CD4-positive, alpha-beta T cell (primary cell): ENCODE measurements at regions not wholly inside any gene's neighbourhood (a gene's known extent, or its start where the extent isn't known, plus 50 kb on each side); places are given as distances from the start of the nearest gene placed in this dataset.

Experiments used
- ATAC-seq: fragments of 200-7000 bp; cut with Tn5 transposase; one replicate; pipeline ENCODE4 v1.10.0; 2022; ENCODE audit warnings: mild to moderate bottlenecking; ENCODE audit not compliant: poor library complexity
- CTCF ChIA-PET: fragments of 350-600 bp; sonication (Branson Sonifier 250); formaldehyde crosslinking; loops from one replicate; lab custom pipeline; 2021; ENCODE audit warnings: antibody characterized with exemption, inconsistent platforms; lab: Charles Lee
- POLR2A ChIA-PET: fragments of 350-600 bp; sonication (Branson Sonifier 250); formaldehyde crosslinking; loops from one replicate; lab custom pipeline; 2021; ENCODE audit warnings: antibody characterized with exemption, inconsistent platforms; lab: Charles Lee
- DNase-seq, 14 experiments: peaks; one replicate each; pipeline ENCODE4 v3.0.0-alpha.2; 2013 to 2020; ENCODE audit warnings: mixed read lengths in 2 of 14
- H3K27ac ChIP-seq, 2 donors: one replicate each; pipeline versions ENCODE4 v1.5.1 to v1.7.0; 2013; ENCODE audit warnings: low read length in 2 of 2, low read depth in 1 of 2, mild to moderate bottlenecking in 1 of 2
- H3K27me3 ChIP-seq, 2 experiments: 1 replicate in 1 of 2; 2 replicates in 1 of 2; pipeline versions ENCODE4 v1.6.1 to v1.7.0; 2013; ENCODE audit warnings: low read length in 2 of 2, control low read depth in 1 of 2, mild to moderate bottlenecking in 1 of 2, moderate library complexity in 1 of 2; ENCODE audit not compliant: insufficient read depth in 2 of 2, control insufficient read depth in 1 of 2
- H3K36me3 ChIP-seq: one replicate; pipeline ENCODE4 v1.6.1; 2013; ENCODE audit warnings: low read length, control low read depth; ENCODE audit not compliant: insufficient read depth
- H3K4me1 ChIP-seq: one replicate; pipeline ENCODE4 v1.6.1; 2013; ENCODE audit warnings: low read length, control low read depth; ENCODE audit not compliant: insufficient read depth
- H3K4me3 ChIP-seq: one replicate; pipeline ENCODE4 v1.5.1; 2013; ENCODE audit warnings: mild to moderate bottlenecking, low read length, moderate library complexity
- H3K9me3 ChIP-seq, 2 experiments: 1 replicate in 1 of 2; 2 replicates in 1 of 2; pipeline versions ENCODE4 v1.6.1 to v1.7.0; 2013; ENCODE audit warnings: low read length in 2 of 2, mild to moderate bottlenecking in 2 of 2, control low read depth in 1 of 2, moderate library complexity in 1 of 2; ENCODE audit not compliant: control insufficient read depth in 1 of 2, insufficient read depth in 1 of 2
- H3K27ac Mint-ChIP-seq: one replicate; pipeline ENCODE4 v1.8.0; 2020; ENCODE audit warnings: mixed read lengths
- H3K27me3 Mint-ChIP-seq: one replicate; pipeline ENCODE4 v1.8.0; 2021; ENCODE audit warnings: mixed read lengths
- H3K36me3 Mint-ChIP-seq: one replicate; pipeline ENCODE4 v1.8.0; 2021; ENCODE audit warnings: low read depth, mixed read lengths
- H3K4me1 Mint-ChIP-seq: one replicate; pipeline ENCODE4 v1.8.0; 2021; ENCODE audit warnings: low read depth, mixed read lengths
- H3K4me3 Mint-ChIP-seq: one replicate; pipeline ENCODE4 v1.8.0; 2020; ENCODE audit warnings: mild to moderate bottlenecking, mixed read lengths
- H3K9me3 Mint-ChIP-seq: one replicate; pipeline ENCODE4 v1.8.0; 2020; ENCODE audit warnings: mixed read lengths
- intact Hi-C, 2 experiments: fragments of 100-400 bp; cut with DNase I in 1 of 2; cut with micrococcal nuclease in 1 of 2; formaldehyde crosslinking; loops; one replicate each; pipeline versions ENCODE4 v1.15.1 to v1.9.0; 2023 to 2025; cut with DNase I, micrococcal nuclease
- TF ChIP-seq, protein P1 (sequence below): fragments of 200-600 bp; IDR thresholded peaks from one replicate; pipeline ENCODE4 v1.8.0; 2022; ENCODE audit warnings: antibody characterized with exemption, mild to moderate bottlenecking

DNA sequence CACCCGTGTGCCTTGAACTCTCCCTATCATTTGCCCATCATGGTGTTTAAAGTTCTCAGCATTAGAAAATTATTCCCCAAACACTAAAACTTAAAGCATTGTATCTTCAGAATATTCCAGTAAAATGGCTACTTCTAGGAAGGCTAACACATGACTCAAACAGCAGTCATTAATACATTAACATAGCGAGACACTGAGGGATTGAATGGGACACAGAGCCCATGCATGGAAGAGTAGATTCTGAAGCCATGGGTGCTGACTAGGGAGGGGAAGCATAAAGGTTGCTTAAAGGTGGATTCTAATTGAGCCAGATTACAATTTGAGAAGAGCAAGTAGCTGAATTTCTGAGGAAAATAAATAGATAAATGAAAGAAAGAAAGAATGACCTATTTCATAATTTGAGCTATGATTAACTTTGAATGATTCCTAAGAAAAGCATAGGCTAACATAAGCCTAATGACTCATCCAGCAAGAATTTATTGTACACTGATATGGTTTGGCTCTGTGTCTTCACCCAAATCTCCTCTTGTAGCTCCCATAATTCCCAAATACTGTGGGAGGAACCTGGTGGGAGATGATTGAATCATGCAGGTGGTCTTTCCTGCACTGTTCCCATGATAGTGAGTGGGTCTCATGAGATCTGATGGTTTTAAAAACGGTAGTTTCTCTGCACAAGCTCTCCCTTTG is 79.8 kb upstream of the PIK3C3 start:
- H3K4me1 ChIP-seq: no peaks in the 10 kb centered on the region
- no peaks in the 10 kb centered on the region for H3K27me3 ChIP-seq
- H3K9me3 ChIP-seq: no peaks in the 10 kb centered on the region
- ChIA-PET POLR2A (no interaction called here), CTCF (interaction anchor here (1.7 kb wide), 1 partner anchor 47 kb away, joined by 3 read pairs; no protein-coding TSS in a partner anchor)
- Mint-ChIP-seq H3K27me3 (no peaks in the 10 kb centered on the region), H3K36me3 (no peaks in the 10 kb centered on the region), H3K4me1 (no peaks in the 10 kb centered on the region), H3K9me3 (no peaks in the 10 kb centered on the region), H3K27ac (no peak overlapping the region), H3K4me3 (no peak overlapping the region)
- no peaks in the 10 kb centered on the region for H3K36me3 ChIP-seq
- TF ChIP-seq, protein P1, sequence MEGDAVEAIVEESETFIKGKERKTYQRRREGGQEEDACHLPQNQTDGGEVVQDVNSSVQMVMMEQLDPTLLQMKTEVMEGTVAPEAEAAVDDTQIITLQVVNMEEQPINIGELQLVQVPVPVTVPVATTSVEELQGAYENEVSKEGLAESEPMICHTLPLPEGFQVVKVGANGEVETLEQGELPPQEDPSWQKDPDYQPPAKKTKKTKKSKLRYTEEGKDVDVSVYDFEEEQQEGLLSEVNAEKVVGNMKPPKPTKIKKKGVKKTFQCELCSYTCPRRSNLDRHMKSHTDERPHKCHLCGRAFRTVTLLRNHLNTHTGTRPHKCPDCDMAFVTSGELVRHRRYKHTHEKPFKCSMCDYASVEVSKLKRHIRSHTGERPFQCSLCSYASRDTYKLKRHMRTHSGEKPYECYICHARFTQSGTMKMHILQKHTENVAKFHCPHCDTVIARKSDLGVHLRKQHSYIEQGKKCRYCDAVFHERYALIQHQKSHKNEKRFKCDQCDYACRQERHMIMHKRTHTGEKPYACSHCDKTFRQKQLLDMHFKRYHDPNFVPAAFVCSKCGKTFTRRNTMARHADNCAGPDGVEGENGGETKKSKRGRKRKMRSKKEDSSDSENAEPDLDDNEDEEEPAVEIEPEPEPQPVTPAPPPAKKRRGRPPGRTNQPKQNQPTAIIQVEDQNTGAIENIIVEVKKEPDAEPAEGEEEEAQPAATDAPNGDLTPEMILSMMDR: no peak
- no peak overlapping the region for H3K4me3 ChIP-seq
- intact Hi-C loops: no loop called here
- ATAC-seq (no peak), DNase-seq (no peak)
- no peak overlapping the region for H3K27ac ChIP-seq

DNA sequence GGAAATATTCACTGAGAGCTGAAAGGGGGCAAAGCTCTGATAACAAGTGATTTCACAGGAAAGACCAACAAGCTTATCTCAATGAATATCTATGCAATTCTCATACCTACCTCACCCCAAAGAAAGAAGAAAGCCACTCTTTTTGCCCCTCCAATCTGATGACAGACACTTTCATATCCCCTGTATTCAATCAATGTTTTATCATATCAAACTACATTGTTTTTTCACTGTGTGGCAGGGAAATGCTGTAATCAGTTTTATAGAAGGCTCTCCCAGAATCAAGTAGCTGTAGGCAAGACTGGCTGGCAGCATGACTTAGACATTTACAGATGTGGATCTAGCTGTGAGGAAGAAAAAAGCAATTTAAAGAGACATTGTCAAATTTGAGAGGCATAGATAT is 81.3 kb upstream of the PIK3C3 start:
- Histone ChIP-seq H3K4me1 (no peaks in the 10 kb centered on the region), H3K4me3 (no peak overlapping the region), H3K36me3 (no peaks in the 10 kb centered on the region), H3K27ac (no peak overlapping the region), H3K27me3 (no peaks in the 10 kb centered on the region), H3K9me3 (no peaks in the 10 kb centered on the region)
- H3K4me3 Mint-ChIP-seq: no peak overlapping the region
- no peaks in the 10 kb centered on the region for H3K27me3 Mint-ChIP-seq
- no peaks in the 10 kb centered on the region for H3K4me1 Mint-ChIP-seq
- no peaks in the 10 kb centered on the region for H3K9me3 Mint-ChIP-seq
- no peaks in the 10 kb centered on the region for H3K36me3 Mint-ChIP-seq
- H3K27ac Mint-ChIP-seq: no peak overlapping the region
- ChIA-PET POLR2A (no interaction called here), CTCF (interaction anchor here (1.1 to 1.7 kb wide), 2 partner anchors 9 to 49 kb away, joined by 3 read pairs; no protein-coding TSS in a partner anchor)
- intact Hi-C loops: no loop called here
- TF ChIP-seq, protein P1: no peak
- no peak for DNase-seq
- ATAC-seq: no peak

DNA sequence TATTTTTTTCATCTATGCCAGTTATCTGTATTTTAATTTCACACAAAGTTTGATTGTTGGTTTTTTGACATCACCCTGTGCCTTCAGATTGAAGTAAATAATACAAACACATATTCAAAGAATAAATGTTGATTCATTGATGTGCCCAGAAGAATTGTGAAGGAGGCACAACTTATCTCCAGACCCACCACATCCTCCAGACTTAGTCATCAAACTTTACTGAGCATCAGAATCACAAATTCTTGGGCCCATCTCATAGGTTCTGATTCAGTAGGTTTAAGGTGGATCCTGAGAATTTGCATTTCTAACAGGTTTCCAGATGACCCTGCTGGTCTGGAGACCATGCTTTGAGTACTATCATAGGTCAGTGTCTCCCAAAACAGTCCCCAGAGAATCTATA is 82.8 kb upstream of the PIK3C3 start:
- DNase-seq (no peak), ATAC-seq (no peak)
- peaks cover 4% of the 10 kb centered on the region for H3K27me3 Mint-ChIP-seq
- Histone ChIP-seq H3K27me3 (no peaks in the 10 kb centered on the region), H3K4me3 (no peak overlapping the region), H3K36me3 (no peaks in the 10 kb centered on the region), H3K27ac (no peak overlapping the region), H3K9me3 (no peaks in the 10 kb centered on the region), H3K4me1 (no peaks in the 10 kb centered on the region)
- intact Hi-C loops: no loop called here
- no peak overlapping the region for H3K27ac Mint-ChIP-seq
- ChIA-PET POLR2A (no interaction called here), CTCF (interaction anchor here (0.7 kb wide), 1 partner anchor 138 kb away, joined by 3 read pairs; no protein-coding TSS in a partner anchor)
- no peaks in the 10 kb centered on the region for H3K9me3 Mint-ChIP-seq
- no peaks in the 10 kb centered on the region for H3K36me3 Mint-ChIP-seq
- H3K4me3 Mint-ChIP-seq: no peak overlapping the region
- TF ChIP-seq, protein P1: no peak
- H3K4me1 Mint-ChIP-seq: no peaks in the 10 kb centered on the region
